OCI-LY7 (cell line): ENCODE measurements at regions not wholly inside any gene's neighbourhood (a gene's known extent, or its start where the extent isn't known, plus 50 kb on each side); places are given as distances from the start of the nearest gene placed in this dataset.
"Not testable (repeated sequence)": the region's sequence is repeated elsewhere in the genome, so short reads cannot be mapped to it uniquely, and the experiment has no call there.

ENCODE experiments used
- BruUV-seq: library from RNA; stranded (reverse); fragments of 400-500 nt; replicated peaks from 2 replicates; lab custom pipeline; 2021; lab: Mats Ljungman, UMichigan
- CTCF ChIA-PET: fragments of 300-600 bp; sonication (Branson Sonifier 250); formaldehyde crosslinking; loops from one replicate; lab custom pipeline; 2022; ENCODE audit warnings: antibody characterized with exemption; ENCODE audit not compliant: unreplicated experiment; lab: Charles Lee
- POLR2A ChIA-PET: fragments of 300-600 bp; sonication (Branson Sonifier 250); formaldehyde crosslinking; loops from one replicate; lab custom pipeline; 2022; ENCODE audit warnings: antibody characterized with exemption; lab: Charles Lee
- DNase-seq: peaks from one replicate; pipeline ENCODE4 v3.0.0-alpha.2; 2015; ENCODE audit warnings: low spot score
- H2AFZ ChIP-seq: fragments of 200-600 bp; sonication (generic), shearing (Covaris generic); 2 replicates; pipeline ENCODE4 v1.6.1; 2014; ENCODE audit warnings: mild to moderate bottlenecking, antibody characterized with exemption, low read length, moderate library complexity
- H3K27ac ChIP-seq: fragments of 200-600 bp; sonication (generic); 2 replicates; pipeline ENCODE4 v1.5.1; 2014; ENCODE audit warnings: mixed run types, low read depth, mild to moderate bottlenecking, moderate library complexity, low read length, inconsistent platforms; ENCODE audit not compliant: poor library complexity, severe bottlenecking
- H3K36me3 ChIP-seq: fragments of 200-600 bp; sonication (generic); 2 replicates; pipeline ENCODE4 v1.6.1; 2014; ENCODE audit warnings: mild to moderate bottlenecking, antibody characterized with exemption, low read length, moderate library complexity, mixed read lengths; ENCODE audit not compliant: insufficient read depth
- H3K4me1 ChIP-seq: fragments of 200-600 bp; sonication (generic); 2 replicates; pipeline ENCODE4 v1.5.1; 2014; ENCODE audit warnings: mild to moderate bottlenecking, low read length; ENCODE audit not compliant: insufficient read depth, poor library complexity, severe bottlenecking
- H3K4me2 ChIP-seq: fragments of 200-600 bp; sonication (generic); 2 replicates; pipeline ENCODE4 v1.6.1; 2014; ENCODE audit warnings: mild to moderate bottlenecking, low read length
- H3K4me3 ChIP-seq: fragments of 200-600 bp; sonication (generic); 2 replicates; pipeline ENCODE4 v1.5.1; 2014; ENCODE audit warnings: mild to moderate bottlenecking, low read depth, low read length; ENCODE audit not compliant: poor library complexity, severe bottlenecking
- H3K79me2 ChIP-seq: fragments of 200-600 bp; sonication (generic); 2 replicates; pipeline ENCODE4 v1.6.1; 2016; ENCODE audit warnings: low read depth, mild to moderate bottlenecking, low read length, moderate library complexity, mixed read lengths; ENCODE audit not compliant: insufficient read depth
- H3K9me2 ChIP-seq: fragments of 200-600 bp; sonication (generic); 2 replicates; pipeline ENCODE4 v1.6.1; 2016; ENCODE audit warnings: mild to moderate bottlenecking, low read length, mixed read lengths; ENCODE audit not compliant: insufficient read depth
- H3K9me3 ChIP-seq: fragments of 200-600 bp; sonication (generic); 2 replicates; pipeline ENCODE4 v1.6.1; 2014; ENCODE audit warnings: mild to moderate bottlenecking, mixed run types, low read length, mixed read lengths
- H4K20me1 ChIP-seq: fragments of 200-600 bp; sonication (generic); 2 replicates; pipeline ENCODE4 v1.6.1; 2014; ENCODE audit warnings: mild to moderate bottlenecking, antibody characterized with exemption, low read length, moderate library complexity, mixed read lengths; ENCODE audit not compliant: insufficient read depth
- EZH2phosphoT487 ChIP-seq: fragments of 200-600 bp; sonication (generic); IDR thresholded peaks from 2 replicates; pipeline ENCODE4 v1.6.1; 2018; ENCODE audit warnings: low read depth, borderline replicate concordance, mild to moderate bottlenecking, mixed run types, antibody characterized with exemption, low read length, moderate library complexity, mixed read lengths
- intact Hi-C: fragments of 100-400 bp; cut with micrococcal nuclease; formaldehyde crosslinking; loops from one replicate; pipeline ENCODE4 v1.10.0; 2022; ENCODE audit not compliant: unreplicated experiment
- TF ChIP-seq, protein P1 (sequence below): fragments of 200-600 bp; sonication (generic); conservative IDR thresholded peaks from 2 replicates; pipeline ENCODE4 v1.5.1; 2014; ENCODE audit warnings: mild to moderate bottlenecking, antibody characterized with exemption, low read length, moderate library complexity, mixed read lengths

DNA sequence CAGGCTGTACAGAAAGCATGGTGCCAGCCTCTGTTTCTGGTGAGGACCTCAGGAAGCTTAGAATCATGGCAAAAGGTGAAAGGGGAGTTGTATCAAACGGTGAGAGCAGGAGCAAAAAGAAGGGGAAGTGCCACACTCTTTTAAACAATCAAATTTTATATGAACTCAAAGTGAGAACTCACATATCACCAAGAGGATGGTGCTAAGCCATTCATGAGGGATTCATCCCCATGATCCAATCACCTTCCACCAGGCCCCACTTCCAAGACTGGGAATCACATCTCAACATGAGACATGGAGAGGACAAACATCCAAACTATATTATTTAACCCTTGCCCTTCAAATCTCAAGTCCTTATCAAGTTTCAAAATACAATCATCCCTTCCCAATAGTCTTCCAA, 836.7 kb downstream of the SLITRK5 start:
- no TSS peak for BruUV-seq
- Histone ChIP-seq H3K79me2 (no peaks in the 10 kb centered on the region), H3K27ac (no peak overlapping the region), H3K4me2 (no peak overlapping the region), H2AFZ (no peak overlapping the region), H3K36me3 (no peaks in the 10 kb centered on the region), H4K20me1 (no peaks in the 10 kb centered on the region), H3K4me1 (no peaks in the 10 kb centered on the region), H3K4me3 (no peak overlapping the region), H3K9me3 (no peaks in the 10 kb centered on the region), H3K9me2 (no peaks in the 10 kb centered on the region)
- no peak for DNase-seq
- CTCF ChIA-PET, result no interaction called here
- TF ChIP-seq, protein P1, sequence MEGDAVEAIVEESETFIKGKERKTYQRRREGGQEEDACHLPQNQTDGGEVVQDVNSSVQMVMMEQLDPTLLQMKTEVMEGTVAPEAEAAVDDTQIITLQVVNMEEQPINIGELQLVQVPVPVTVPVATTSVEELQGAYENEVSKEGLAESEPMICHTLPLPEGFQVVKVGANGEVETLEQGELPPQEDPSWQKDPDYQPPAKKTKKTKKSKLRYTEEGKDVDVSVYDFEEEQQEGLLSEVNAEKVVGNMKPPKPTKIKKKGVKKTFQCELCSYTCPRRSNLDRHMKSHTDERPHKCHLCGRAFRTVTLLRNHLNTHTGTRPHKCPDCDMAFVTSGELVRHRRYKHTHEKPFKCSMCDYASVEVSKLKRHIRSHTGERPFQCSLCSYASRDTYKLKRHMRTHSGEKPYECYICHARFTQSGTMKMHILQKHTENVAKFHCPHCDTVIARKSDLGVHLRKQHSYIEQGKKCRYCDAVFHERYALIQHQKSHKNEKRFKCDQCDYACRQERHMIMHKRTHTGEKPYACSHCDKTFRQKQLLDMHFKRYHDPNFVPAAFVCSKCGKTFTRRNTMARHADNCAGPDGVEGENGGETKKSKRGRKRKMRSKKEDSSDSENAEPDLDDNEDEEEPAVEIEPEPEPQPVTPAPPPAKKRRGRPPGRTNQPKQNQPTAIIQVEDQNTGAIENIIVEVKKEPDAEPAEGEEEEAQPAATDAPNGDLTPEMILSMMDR, result no peak
- no peak for TF ChIP-seq EZH2phosphoT487
- POLR2A ChIA-PET, result no interaction called here
- intact Hi-C loops, result no loop called here

DNA sequence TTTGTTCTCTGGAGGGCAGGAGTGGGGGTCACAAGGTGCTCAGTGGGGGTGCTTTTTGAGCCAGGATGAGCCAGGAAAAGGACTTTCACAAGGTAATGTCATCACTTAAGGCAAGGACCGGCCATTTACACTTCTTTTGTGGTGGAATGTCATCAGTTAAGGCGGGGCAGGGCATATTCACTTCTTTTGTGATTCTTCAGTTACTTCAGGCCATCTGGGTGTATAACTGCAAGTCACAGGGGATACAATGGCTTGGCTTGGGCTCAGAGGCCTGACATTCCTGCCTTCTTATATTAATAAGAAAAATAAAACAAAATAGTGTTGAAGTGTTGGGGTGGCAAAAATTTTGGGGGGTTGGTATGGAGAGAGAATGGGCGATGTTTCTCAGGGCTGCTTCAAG, 841.8 kb downstream of the SLITRK5 start:
- BruUV-seq, H3K36me3 ChIP-seq, POLR2A ChIA-PET: not testable (repeated sequence)

DNA sequence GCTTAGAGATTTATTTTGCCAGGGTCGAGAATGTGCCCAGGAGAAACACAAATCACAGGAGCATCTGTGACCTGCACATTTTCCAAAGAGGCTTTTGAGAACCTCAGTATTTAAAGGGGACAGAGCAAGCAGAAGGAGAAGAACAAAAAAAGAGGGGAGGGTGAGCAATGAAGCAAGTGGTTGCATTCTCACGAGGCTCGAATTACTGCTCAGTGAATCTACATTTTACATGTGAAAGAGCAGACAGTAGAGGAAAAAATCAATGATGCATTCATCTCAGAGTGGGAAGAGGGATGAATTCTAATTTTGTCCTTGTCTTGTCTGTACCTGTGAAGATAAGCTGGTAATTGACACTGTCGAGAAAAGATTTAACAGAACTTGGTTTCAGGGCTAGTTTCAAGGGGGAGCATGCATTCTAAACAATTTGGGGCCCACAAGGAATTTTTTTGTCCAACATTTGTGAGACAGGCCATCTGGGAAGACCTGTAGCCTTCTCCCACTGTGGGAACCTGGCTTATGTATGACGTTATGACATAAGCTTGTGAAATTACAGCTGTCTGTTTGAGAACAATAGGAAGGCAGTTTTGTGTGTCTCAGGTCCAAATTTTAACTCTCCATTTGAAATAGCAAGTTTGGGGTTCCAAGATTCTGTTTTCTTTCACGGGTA, 855.1 kb downstream of the SLITRK5 start:
- no peaks in the 10 kb centered on the region for H4K20me1 ChIP-seq
- H3K4me1 ChIP-seq, result no peaks in the 10 kb centered on the region
- no peak overlapping the region for H3K27ac ChIP-seq
- no peaks in the 10 kb centered on the region for H3K79me2 ChIP-seq
- intact Hi-C loops, result no loop called here
- ChIA-PET CTCF (no interaction called here), POLR2A (no interaction called here)
- H3K36me3 ChIP-seq, result no peaks in the 10 kb centered on the region
- H3K4me3 ChIP-seq, result no peak overlapping the region
- H3K9me3 ChIP-seq, result no peaks in the 10 kb centered on the region
- TF ChIP-seq, protein P1, result no peak
- TF ChIP-seq EZH2phosphoT487, result no peak
- no TSS peak for BruUV-seq
- no peak overlapping the region for H2AFZ ChIP-seq
- H3K4me2 ChIP-seq, result no peak overlapping the region
- DNase-seq, result no peak
- H3K9me2 ChIP-seq, result no peaks in the 10 kb centered on the region

More for the DNA sequence above, 841.8 kb downstream of the SLITRK5 start:
- intact Hi-C loops, H3K9me2 ChIP-seq, DNase-seq, H3K4me3 ChIP-seq, H3K4me1 ChIP-seq, H3K9me3 ChIP-seq, H2AFZ ChIP-seq, H3K27ac ChIP-seq, H3K4me2 ChIP-seq, H4K20me1 ChIP-seq, H3K79me2 ChIP-seq, CTCF ChIA-PET: not testable (repeated sequence)
